ENCODE measurements at regions not wholly inside any gene's neighbourhood (a gene's known extent, or its start where the extent isn't known, plus 50 kb on each side); places are given as distances from the start of the nearest gene placed in this dataset.

- TF ChIP-seq CTCF (IDR thresholded peaks at IDR 0.05) (no peak), POLR2AphosphoS5 (IDR thresholded peaks at IDR 0.05) (no peak)
These were observed 129.2 kb upstream of the IRX1 start for GRCh38 chr5:3466392-3466791.
